Neural cell (in vitro differentiated cells): ENCODE measurements at regions not wholly inside any gene's neighbourhood (a gene's known extent, or its start where the extent isn't known, plus 50 kb on each side); places are given as distances from the start of the nearest gene placed in this dataset.

Experiments used
- CTCF ChIP-seq: fragments of 450-650 bp; IDR thresholded peaks from 2 replicates; pipeline ENCODE4 v1.5.1; 2014; ENCODE audit warnings: antibody characterized with exemption, mild to moderate bottlenecking, moderate library complexity; ENCODE audit not compliant: poor library complexity, severe bottlenecking
- MXI1 ChIP-seq: fragments of 450-650 bp; conservative IDR thresholded peaks from 2 replicates; pipeline ENCODE4 v1.6.1; 2014; ENCODE audit warnings: antibody characterized with exemption, mild to moderate bottlenecking; ENCODE audit not compliant: poor library complexity, severe bottlenecking
- POLR2AphosphoS5 ChIP-seq: IDR thresholded peaks from 2 replicates; pipeline ENCODE4 v1.6.1; 2012
- SMC3 ChIP-seq: fragments of 450-650 bp; conservative IDR thresholded peaks from 2 replicates; pipeline ENCODE4 v1.6.1; 2014; ENCODE audit warnings: antibody characterized with exemption, mild to moderate bottlenecking, moderate library complexity; ENCODE audit not compliant: poor library complexity
- TAF1 ChIP-seq: IDR thresholded peaks from 2 replicates; pipeline ENCODE4 v1.6.1; 2012; ENCODE audit warnings: low read depth

GRCh38 chr2:217204358-217204757, 344.5 kb upstream of the TNP1 start:
- TF ChIP-seq CTCF (no peak), TAF1 (no peak), SMC3 (no peak), POLR2AphosphoS5 (no peak), MXI1 (no peak)
